Vagina (tissue), 2 donors: ENCODE measurements at regions not wholly inside any gene's neighbourhood (a gene's known extent, or its start where the extent isn't known, plus 50 kb on each side); places are given as distances from the start of the nearest gene placed in this dataset.

Experiments used
- POLR2A ChIP-seq, 2 donors: fragments of 450-650 bp; IDR thresholded peaks; one replicate each; pipeline ENCODE4 v1.6.1; 2017; ENCODE audit warnings: antibody characterized with exemption in 2 of 2, mild to moderate bottlenecking in 2 of 2, moderate library complexity in 2 of 2
- POLR2AphosphoS5 ChIP-seq, 2 donors: sonication (generic); formaldehyde crosslinking; IDR thresholded peaks; one replicate each; pipeline ENCODE4 v1.9.0; 2017; ENCODE audit warnings: antibody characterized with exemption in 2 of 2, mild to moderate bottlenecking in 2 of 2, low read depth in 1 of 2; ENCODE audit not compliant: insufficient read depth in 1 of 2
- TF ChIP-seq, protein P1 (sequence below), 3 experiments: fragments of 450-650 bp in 2 of 3; fragments of 200-600 bp in 1 of 3; sonication (generic) in 1 of 3; IDR thresholded peaks; one replicate each; pipeline ENCODE4 v1.5.1; 2017 to 2019; ENCODE audit warnings: antibody characterized with exemption in 3 of 3, mild to moderate bottlenecking in 2 of 3, moderate library complexity in 2 of 3

DNA sequence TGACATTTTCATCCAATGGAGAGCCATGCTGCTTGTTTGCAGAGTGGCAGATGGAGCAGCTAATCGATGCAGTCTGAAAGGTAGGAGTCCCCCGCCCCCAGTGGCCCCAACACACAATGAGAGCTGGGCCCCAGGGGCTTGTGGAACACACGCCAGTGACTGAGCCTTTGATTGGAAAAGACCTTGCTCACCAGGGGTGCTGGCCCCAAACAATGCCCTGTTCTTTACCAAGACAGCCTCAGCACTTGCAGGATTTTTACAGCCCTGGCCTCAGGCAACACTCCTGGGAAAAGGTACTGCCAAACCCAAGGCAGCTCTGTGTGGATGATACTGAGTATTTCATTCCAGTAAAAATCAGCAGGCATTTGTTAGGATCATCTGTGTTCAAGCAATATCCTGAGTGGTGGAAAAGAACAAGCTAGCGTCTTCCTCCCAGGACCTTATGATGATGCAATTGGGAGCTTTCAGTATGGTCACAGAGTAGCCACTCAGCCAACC, 276.8 kb upstream of the CLINT1 start:
- TF ChIP-seq, protein P1, sequence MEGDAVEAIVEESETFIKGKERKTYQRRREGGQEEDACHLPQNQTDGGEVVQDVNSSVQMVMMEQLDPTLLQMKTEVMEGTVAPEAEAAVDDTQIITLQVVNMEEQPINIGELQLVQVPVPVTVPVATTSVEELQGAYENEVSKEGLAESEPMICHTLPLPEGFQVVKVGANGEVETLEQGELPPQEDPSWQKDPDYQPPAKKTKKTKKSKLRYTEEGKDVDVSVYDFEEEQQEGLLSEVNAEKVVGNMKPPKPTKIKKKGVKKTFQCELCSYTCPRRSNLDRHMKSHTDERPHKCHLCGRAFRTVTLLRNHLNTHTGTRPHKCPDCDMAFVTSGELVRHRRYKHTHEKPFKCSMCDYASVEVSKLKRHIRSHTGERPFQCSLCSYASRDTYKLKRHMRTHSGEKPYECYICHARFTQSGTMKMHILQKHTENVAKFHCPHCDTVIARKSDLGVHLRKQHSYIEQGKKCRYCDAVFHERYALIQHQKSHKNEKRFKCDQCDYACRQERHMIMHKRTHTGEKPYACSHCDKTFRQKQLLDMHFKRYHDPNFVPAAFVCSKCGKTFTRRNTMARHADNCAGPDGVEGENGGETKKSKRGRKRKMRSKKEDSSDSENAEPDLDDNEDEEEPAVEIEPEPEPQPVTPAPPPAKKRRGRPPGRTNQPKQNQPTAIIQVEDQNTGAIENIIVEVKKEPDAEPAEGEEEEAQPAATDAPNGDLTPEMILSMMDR (IDR thresholded peaks at IDR 0.05) = no peak
- TF ChIP-seq POLR2AphosphoS5 (IDR thresholded peaks at IDR 0.05; ENCODE audit: insufficient read depth in 1 of 2, low read depth in 1 of 2) (no peak), POLR2A (IDR thresholded peaks at IDR 0.05) (no peak)
